ENCODE measurements at regions not wholly inside any gene's neighbourhood (a gene's known extent, or its start where the extent isn't known, plus 50 kb on each side); places are given as distances from the start of the nearest gene placed in this dataset.

DNA sequence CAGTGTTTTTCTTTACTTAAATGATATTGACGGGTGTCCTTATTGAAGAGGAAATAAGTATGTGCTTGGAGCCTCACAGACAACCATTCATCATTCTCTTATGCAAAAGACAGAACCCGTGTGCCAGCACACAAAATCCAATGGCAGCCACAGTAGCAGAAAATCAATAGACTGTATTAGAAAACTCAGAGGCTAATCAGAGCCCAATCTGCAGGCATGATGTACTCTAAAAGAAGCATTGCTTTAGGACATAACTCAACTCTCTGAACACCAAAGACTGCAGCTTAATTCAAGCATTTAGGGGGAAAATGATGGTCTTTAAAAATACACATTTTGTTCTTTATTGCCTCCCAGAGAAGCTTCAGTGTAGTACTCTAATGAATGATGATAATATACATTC lies 476.9 kb downstream of the PDHA2 start:
- no peak overlapping the region for H3K4me3 ChIP-seq (replicated peaks; ENCODE audit: low read depth, low read length)
- H3K27me3 ChIP-seq (replicated peaks; ENCODE audit: control insufficient read depth, insufficient read depth, low read length): no peaks in the 10 kb centered on the region
- no peak for TF ChIP-seq CTCF (IDR thresholded peaks at IDR 0.05; ENCODE audit: insufficient read depth, low read length, poor library complexity, severe bottlenecking)
- no peaks in the 10 kb centered on the region for H3K36me3 ChIP-seq (ENCODE audit: control insufficient read depth, insufficient read depth, low read length)
- no peak for DNase-seq (ENCODE audit: extremely low read depth, insufficient read length)

DNA sequence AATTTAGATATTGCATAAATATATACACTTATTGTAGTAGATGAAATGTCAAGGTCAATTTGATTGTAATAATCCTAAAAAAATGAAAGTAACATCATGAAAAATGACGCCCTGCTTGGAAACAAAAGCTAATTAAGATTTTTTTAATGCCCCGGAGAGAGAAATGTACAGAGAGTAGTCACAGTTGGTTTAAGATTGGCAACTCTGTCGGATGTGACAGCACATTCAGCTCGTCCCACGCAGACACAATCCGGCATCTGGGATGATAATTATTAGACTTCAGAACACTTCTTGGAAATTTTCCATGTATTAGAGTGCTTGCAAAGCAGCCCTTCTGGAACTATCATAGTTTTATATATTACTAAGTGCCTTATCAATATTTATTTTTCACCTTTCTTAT lies 478.0 kb downstream of the PDHA2 start:
- TF ChIP-seq CTCF (IDR thresholded peaks at IDR 0.05; ENCODE audit: insufficient read depth, low read length, poor library complexity, severe bottlenecking): no peak
- DNase-seq (ENCODE audit: extremely low read depth, insufficient read length): no peak
- H3K36me3 ChIP-seq (ENCODE audit: control insufficient read depth, insufficient read depth, low read length): no peaks in the 10 kb centered on the region

DNA sequence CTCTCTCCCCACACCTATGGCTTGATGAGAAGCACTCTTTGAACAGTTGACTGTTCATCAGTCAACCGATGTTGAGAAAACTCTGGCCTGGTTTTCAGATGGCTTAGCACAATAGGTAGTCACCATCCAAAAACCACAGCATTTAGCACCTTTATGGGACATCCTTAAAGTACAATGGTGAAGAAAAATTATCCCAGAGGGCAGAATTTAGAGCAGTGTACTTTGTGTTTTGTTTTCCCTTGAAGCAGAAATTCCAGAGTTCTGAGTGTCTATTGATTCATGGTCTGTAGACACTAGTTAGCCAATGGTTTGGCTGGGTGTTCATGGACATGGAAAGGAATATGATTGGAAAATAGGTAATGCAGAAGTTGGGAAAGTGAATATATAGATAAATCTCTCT lies 487.0 kb downstream of the PDHA2 start:
- Histone ChIP-seq H3K27me3 (replicated peaks; ENCODE audit: control insufficient read depth, insufficient read depth, low read length) (no peaks in the 10 kb centered on the region), H3K36me3 (ENCODE audit: control insufficient read depth, insufficient read depth, low read length) (no peaks in the 10 kb centered on the region), H3K4me3 (replicated peaks; ENCODE audit: low read depth, low read length) (no peak overlapping the region)
- TF ChIP-seq CTCF (IDR thresholded peaks at IDR 0.05; ENCODE audit: insufficient read depth, low read length, poor library complexity, severe bottlenecking): no peak
- DNase-seq (ENCODE audit: extremely low read depth, insufficient read length): no peak

More for the DNA sequence above, 478.0 kb downstream of the PDHA2 start:
- H3K27me3 ChIP-seq (replicated peaks; ENCODE audit: control insufficient read depth, insufficient read depth, low read length): no peaks in the 10 kb centered on the region
- H3K4me3 ChIP-seq (replicated peaks; ENCODE audit: low read depth, low read length): no peak overlapping the region

GRCh38 chr4:96342196-96342595 lies 502.3 kb downstream of the PDHA2 start:
- no peak for DNase-seq (ENCODE audit: extremely low read depth, insufficient read length)

DNA sequence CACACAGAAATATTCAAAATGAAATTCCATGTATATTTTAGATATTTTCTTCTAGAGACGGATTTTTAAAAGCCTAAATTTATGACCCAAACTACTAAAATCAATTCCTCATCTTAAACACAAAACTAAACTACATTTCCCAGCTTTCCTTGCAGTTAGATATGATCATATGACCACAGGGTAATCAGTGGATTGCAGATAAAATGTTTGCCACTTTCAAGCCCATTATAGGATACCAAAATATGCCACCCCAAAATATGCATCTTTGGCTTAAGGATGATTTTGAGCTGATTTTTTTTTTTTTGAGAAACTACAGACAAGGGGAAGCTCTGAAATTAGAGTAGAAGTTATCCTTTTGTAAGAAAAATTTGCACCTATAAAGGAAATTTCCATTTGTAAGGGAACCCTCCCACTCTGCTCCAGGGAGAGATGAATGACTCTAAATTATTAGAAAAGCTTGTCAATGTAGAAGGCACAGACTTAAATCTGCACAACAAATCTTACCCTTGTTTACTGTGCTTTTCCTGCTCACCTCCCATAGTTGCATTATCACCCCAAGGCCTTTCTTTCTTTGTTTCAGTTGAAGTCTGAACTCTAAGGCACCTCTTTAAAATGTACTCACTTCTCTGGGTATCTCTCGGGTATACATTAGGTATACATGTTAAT lies 503.0 kb downstream of the PDHA2 start:
- DNase-seq (ENCODE audit: extremely low read depth, insufficient read length): no peak
- H3K27me3 ChIP-seq (replicated peaks; ENCODE audit: control insufficient read depth, insufficient read depth, low read length): no peaks in the 10 kb centered on the region
- no peak for TF ChIP-seq CTCF (IDR thresholded peaks at IDR 0.05; ENCODE audit: insufficient read depth, low read length, poor library complexity, severe bottlenecking)
- H3K4me3 ChIP-seq (replicated peaks; ENCODE audit: low read depth, low read length): no peak overlapping the region
- no peaks in the 10 kb centered on the region for H3K36me3 ChIP-seq (ENCODE audit: control insufficient read depth, insufficient read depth, low read length)

More at GRCh38 chr4:96342196-96342595, 502.3 kb downstream of the PDHA2 start:
- Histone ChIP-seq H3K27me3 (replicated peaks; ENCODE audit: control insufficient read depth, insufficient read depth, low read length) (no peaks in the 10 kb centered on the region), H3K4me3 (replicated peaks; ENCODE audit: low read depth, low read length) (no peak overlapping the region), H3K36me3 (ENCODE audit: control insufficient read depth, insufficient read depth, low read length) (no peaks in the 10 kb centered on the region)
- TF ChIP-seq CTCF (IDR thresholded peaks at IDR 0.05; ENCODE audit: insufficient read depth, low read length, poor library complexity, severe bottlenecking): no peak

DNA sequence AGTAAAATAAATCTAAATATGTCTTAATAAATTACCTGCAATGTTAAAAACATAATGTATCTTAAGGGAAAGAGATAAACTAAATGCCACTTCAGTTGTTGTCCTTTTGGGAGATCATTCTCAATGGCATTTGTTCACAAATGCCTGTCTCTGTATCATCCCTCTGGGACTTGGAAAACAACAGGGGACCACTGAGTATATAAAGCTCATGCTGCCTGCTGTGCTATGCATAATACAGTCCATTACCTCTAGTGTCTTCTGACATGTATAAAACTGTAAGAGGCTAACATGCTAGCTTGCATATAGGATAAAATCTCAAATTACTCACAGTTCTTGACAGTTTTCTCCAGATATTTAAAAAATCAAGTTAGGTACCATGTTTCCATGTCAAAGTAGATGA lies 503.9 kb downstream of the PDHA2 start:
- TF ChIP-seq CTCF (IDR thresholded peaks at IDR 0.05; ENCODE audit: insufficient read depth, low read length, poor library complexity, severe bottlenecking): no peak
- Histone ChIP-seq H3K36me3 (ENCODE audit: control insufficient read depth, insufficient read depth, low read length) (no peaks in the 10 kb centered on the region), H3K27me3 (replicated peaks; ENCODE audit: control insufficient read depth, insufficient read depth, low read length) (no peaks in the 10 kb centered on the region), H3K4me3 (replicated peaks; ENCODE audit: low read depth, low read length) (no peak overlapping the region)
- no peak for DNase-seq (ENCODE audit: extremely low read depth, insufficient read length)

Data from GM06990 (cell line).